GM19351 (cell line): ENCODE measurements at regions not wholly inside any gene's neighbourhood (a gene's known extent, or its start where the extent isn't known, plus 50 kb on each side); places are given as distances from the start of the nearest gene placed in this dataset.
A peak's percentile ranks its signal among the peaks of the same experiment; 100 is the strongest.
"Not testable (repeated sequence)": the region's sequence is repeated elsewhere in the genome, so short reads cannot be mapped to it uniquely, and the experiment has no call there.

Experiments
- ATAC-seq: cut with Tn5 transposase; IDR thresholded peaks from one replicate; pipeline ENCODE4 v1.9.1; 2021; ENCODE audit warnings: mild to moderate bottlenecking, moderate library complexity; ENCODE audit not compliant: unreplicated experiment

GRCh38 chr3:8387571-8387970 lies 114.1 kb upstream of the LMCD1 start:
- no peak for ATAC-seq

- ATAC-seq = no peak
Observed at GRCh38 chr3:8399686-8400085, 101.9 kb upstream of the LMCD1 start.

GRCh38 chr3:8400911-8401310 lies 100.7 kb upstream of the LMCD1 start:
- no peak for ATAC-seq

GRCh38 chr3:8403996-8404395 lies 97.6 kb upstream of the LMCD1 start:
- ATAC-seq = no peak

GRCh38 chr3:8405144-8405543 lies 96.5 kb upstream of the LMCD1 start:
- no peak for ATAC-seq

- ATAC-seq = no peak
Observed at GRCh38 chr3:8406479-8406878, 95.1 kb upstream of the LMCD1 start.

- ATAC-seq = no peak
Observed at GRCh38 chr3:8413337-8413926, 88.2 kb upstream of the LMCD1 start.

GRCh38 chr3:8416965-8417364 lies 84.7 kb upstream of the LMCD1 start:
- ATAC-seq = peak; percentile 72

- ATAC-seq = no peak
Observed at GRCh38 chr3:8420612-8421011, 81.0 kb upstream of the LMCD1 start.

- no peak for ATAC-seq
Observed at GRCh38 chr3:8421267-8421666, 80.4 kb upstream of the LMCD1 start.

GRCh38 chr3:8421711-8422110 lies 79.9 kb upstream of the LMCD1 start:
- no peak for ATAC-seq

GRCh38 chr3:8423307-8423706 lies 78.3 kb upstream of the LMCD1 start:
- ATAC-seq = no peak

- no peak for ATAC-seq
Observed at GRCh38 chr3:8424281-8424680, 77.3 kb upstream of the LMCD1 start.

- no peak for ATAC-seq
Observed at GRCh38 chr3:8436661-8437287, 64.8 kb upstream of the LMCD1 start.

GRCh38 chr3:8438507-8439079 lies 63.0 kb upstream of the LMCD1 start:
- ATAC-seq = no peak

GRCh38 chr3:8440142-8440541 lies 61.5 kb upstream of the LMCD1 start:
- ATAC-seq = not testable (repeated sequence)

GRCh38 chr3:8441969-8442559 lies 59.6 kb upstream of the LMCD1 start:
- ATAC-seq = peak; percentile 46

- no peak for ATAC-seq
Observed at GRCh38 chr3:8442993-8443650, 58.5 kb upstream of the LMCD1 start.

- ATAC-seq = no peak
Observed at GRCh38 chr3:8443829-8444791, 57.5 kb upstream of the LMCD1 start.

- ATAC-seq = no peak
Observed at GRCh38 chr3:8444883-8445282, 56.7 kb upstream of the LMCD1 start.

GRCh38 chr3:8445861-8446260 lies 55.8 kb upstream of the LMCD1 start:
- no peak for ATAC-seq
